ENCODE measurements at regions not wholly inside any gene's neighbourhood (a gene's known extent, or its start where the extent isn't known, plus 50 kb on each side); places are given as distances from the start of the nearest gene placed in this dataset.
"Not testable (repeated sequence)": the region's sequence is repeated elsewhere in the genome, so short reads cannot be mapped to it uniquely, and the experiment has no call there.

DNA sequence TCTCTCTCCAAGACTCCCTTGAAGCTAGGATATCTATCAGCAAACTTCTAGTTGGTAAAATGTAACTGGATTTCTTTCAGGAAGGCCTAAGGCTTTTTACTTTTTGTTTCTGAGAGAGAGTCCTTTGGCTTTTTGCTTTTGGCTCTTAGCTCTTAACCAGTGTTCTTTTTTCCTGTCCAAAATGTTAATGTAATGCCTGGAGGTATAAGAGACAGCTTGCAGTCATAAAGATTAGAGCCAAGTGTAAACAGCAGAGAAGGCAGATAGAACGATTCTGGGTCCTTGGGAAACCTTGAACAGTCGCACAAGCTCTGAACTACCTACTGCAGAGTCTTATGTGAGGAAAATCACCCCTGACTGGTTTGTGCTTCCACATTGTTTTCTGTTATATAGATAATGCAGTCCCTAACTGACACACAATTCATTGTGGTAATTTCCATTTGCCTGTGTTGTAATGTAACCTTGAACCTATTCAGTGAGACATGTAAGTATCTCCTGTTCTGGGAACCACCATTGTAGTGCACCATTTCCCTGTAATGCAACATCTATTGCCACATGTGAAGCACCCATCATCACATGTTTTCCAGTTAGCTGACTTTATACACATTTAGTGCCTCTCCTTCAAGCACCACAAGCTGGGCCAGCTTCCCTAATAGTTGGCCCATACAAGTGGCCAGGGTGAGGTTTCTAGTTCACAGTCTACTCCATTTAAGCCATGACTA, 1311.9 kb downstream of the ROBO1 start:
- DNase-seq = no peak

DNA sequence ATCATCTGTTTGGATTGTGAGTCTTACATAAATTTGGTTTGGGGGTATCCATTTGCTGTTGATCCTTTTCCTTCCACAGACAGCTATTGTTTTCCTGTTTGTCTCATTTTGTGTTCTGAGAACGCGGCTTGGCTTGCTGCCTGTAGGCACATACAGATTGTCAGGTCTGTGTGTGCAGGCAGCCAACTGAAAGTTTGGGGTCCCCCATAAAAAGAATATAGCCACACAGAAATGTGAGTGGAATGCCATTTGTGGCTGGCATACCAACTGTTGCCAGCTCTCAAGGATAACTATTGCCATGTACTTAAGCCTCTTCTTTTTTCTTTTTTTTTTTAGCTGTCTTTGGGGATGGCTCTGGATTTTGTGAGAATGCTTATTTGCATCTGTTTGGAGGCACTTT, 1308.0 kb downstream of the ROBO1 start:
- no peak for DNase-seq

DNA sequence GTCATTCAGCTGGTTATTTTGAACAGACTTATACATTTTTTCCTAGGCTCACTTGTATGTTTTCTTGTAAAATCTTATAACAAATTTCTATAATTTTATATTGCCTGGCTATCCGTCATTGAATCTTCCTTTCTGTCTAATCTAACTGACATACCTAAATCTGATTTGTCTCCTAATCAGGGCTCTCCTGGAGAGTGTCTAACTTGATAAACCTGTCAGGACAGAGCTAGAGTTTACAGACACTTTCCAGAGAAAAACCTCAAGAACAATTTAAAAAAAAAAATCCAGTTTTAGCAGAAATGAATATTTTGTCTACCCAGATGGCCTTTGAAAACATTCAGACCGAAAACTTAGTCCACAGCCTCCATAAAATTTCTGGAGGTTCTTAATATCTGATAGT, 1305.8 kb downstream of the ROBO1 start:
- no peak for DNase-seq

DNA sequence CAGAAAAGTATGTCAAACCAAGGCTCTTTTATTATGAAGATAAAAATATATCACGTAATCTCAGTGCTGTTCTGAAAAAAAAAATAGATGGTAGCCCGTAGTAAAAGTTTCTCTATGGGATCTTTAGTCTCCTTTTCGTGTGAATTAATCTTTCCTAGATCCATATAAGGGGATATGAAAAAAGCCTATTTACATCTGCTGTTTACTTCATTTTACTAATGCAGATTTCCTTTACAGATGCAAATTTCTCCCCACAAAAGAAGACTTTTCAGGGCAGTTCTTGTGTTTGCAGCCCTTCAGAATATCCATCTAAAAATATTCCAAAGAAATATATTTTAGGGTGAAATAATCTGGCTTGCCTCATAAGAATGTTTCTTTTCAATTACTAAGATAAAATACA, 1291.7 kb downstream of the ROBO1 start:
- DNase-seq = no peak

DNA sequence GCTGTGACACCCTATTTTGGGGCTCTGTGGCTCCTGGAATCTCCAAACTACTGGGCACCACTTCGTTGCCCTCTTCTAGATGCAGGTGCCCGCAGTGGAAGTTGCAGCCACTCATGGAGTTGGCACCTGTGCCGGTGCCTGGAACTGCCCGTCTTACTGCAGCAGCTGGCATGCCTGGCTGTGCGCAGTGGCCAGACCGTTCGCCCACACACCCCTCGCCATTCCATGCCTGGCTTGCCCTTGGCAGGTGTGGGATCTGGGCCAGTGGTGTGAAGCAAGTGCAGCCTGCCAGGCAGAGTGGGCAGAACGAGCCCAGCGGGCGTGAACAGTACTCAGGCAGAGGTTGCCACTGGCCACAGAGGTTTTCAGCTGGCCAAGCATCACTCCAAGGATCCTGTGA, 1286.7 kb downstream of the ROBO1 start:
- no peak for DNase-seq

DNA sequence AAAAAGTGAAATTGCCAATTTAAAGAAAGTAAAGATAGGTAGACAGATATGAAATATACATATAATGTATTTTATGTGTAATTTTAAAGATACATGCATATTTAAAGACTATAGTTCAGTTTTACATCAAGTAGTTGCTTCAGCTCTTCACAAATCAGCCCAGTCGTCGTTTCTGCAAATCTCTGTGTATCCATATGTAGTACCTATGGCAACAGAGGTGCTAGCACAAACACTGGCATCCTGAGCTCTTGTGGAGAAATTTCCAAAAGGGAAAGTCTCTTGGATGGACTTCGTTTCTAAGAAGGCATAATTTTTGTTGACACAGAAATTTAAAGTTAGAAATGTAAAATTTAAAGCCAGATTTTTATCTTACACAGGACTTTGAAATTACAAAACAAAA, 1284.7 kb downstream of the ROBO1 start:
- DNase-seq = no peak

DNA sequence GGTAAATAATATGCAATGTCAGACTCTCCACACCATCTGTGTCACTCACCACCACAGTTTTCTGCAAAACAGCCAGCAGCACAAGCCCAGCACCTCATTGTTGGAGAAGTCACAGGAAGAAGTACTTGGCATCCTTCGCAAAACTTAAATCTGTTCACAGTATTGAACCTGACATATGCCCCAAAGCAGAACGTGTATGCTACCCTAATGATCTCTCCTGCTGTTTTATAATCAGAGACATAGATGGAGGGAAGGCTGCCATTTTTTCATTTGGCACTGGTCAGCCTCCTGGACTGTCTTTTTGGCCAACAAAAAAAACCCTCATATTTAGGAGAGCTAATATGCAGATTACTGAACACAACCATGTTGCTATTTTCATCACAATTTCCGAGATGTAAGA, 1272.9 kb downstream of the ROBO1 start:
- no peak for DNase-seq

DNA sequence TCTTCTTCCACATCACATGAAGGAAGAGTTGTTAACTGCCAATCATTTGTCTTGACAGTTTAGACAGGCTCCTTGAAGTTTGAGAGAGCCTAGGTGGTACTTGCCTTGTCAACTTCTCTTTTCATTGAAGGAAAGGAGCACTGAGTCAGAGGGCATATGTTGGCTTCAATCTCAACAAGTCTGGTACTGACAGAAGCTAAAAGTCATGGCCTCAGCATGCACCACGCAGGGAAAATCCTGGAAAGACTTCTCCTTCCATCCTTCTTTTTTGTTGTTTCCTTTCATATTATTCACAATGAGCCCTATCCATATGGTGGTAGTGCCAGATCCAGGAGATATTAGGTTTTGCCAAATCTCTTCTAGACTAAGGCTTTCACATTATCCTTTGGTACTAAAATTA, 1272.5 kb downstream of the ROBO1 start:
- DNase-seq = no peak

DNA sequence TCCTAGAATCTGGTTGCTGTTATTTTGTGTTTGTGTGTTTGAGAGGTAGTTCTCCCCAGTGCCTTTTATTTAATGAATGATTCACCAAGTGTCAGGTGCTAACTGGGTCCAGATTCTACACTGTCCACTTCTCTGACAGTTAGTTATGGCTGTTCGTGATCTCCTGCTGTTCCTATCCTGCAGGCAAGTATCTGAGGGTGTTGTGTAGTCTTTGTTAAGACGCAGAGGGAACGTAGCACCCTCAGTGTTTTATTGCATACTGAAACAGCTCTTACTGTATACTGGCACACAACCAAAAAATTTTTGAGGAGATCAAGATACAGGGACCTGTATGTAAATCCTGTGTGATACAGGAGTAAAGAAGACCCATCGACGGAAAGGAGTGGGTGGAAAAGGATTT, 1271.3 kb downstream of the ROBO1 start:
- no peak for DNase-seq

DNA sequence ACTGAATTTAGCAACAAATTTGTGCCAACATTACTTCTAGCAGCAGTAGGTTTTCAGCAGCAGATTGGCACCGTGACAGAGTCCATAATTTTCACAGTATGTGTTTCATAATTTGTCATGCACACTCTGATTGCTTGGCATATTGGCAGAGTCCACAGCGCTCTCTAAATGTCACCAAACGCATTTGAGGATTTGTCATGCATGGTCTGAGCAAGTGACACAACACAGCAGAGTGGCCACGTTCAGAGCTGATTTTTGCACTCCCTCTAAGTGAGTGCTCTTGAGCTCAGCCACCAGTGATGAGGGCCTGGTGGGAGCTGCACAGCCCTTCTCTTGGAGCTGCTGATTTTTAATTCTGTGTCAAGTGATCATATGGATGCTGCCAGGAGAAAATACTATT, 1270.8 kb downstream of the ROBO1 start:
- DNase-seq = no peak

DNA sequence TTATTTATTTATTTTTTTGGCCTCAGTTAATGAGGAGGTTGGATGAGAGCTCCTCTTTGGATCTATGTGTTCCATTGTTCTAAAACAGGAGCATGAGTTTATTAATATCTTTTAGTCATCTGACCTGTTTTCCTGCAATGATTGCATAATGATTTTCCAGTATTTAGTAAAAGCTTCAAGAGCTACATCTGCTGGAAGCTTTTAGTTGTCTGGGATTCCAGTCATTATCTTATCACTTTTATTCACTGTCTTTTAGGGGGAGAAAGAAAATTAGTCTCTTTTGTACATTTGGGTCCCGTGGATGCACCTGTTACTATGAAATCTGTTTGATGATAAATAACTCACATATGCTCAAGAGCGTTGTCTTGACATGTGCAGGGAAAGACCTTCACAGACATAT, 1270.0 kb downstream of the ROBO1 start:
- DNase-seq = no peak

DNA sequence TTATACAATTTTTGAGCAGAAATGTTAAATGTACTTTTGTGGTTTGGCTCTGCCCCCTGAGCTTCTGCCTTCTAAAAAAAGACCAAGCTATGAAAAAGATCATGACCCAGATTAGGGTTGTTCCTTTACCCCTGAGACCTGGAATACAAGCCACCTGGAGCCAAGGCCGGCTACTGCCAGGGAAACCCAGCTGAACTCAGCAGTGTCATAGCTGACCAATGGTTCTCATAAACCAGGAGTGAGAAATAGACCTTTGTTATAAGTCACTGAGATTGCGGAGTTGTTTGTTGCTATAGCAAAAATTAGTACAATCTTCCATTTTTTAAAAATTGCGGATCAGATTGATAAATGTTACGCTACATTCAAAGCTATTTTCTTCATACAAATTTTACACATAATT, 1261.7 kb downstream of the ROBO1 start:
- no peak for DNase-seq

DNA sequence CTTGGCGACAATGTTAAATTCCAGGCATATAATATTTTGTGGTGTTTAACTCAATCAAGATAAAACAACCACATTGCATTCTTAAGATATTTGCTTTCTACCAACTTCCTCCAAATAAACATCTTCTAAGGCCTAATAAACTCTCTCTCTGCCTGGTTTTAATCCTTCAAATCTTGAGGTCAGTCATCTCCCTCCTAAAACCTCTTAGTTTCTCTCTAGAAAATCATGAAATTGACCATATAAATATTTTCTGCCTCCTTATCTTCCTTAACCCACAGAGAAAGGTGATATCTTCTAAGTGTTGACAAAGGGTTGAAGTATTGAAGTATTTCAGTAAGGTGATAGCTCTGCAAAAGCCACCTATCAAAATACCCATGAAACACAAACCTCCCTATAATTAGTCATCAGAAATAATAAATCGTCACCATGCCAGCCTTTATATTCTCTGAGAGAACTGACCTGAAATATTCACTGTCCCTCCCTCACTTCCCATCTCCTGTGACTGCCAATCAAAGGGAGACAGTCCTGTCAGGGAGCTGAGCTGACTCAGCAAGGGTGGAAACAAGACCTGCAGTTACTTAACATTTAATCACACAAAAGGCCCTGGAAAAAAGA, 1261.1 kb downstream of the ROBO1 start:
- DNase-seq = no peak

DNA sequence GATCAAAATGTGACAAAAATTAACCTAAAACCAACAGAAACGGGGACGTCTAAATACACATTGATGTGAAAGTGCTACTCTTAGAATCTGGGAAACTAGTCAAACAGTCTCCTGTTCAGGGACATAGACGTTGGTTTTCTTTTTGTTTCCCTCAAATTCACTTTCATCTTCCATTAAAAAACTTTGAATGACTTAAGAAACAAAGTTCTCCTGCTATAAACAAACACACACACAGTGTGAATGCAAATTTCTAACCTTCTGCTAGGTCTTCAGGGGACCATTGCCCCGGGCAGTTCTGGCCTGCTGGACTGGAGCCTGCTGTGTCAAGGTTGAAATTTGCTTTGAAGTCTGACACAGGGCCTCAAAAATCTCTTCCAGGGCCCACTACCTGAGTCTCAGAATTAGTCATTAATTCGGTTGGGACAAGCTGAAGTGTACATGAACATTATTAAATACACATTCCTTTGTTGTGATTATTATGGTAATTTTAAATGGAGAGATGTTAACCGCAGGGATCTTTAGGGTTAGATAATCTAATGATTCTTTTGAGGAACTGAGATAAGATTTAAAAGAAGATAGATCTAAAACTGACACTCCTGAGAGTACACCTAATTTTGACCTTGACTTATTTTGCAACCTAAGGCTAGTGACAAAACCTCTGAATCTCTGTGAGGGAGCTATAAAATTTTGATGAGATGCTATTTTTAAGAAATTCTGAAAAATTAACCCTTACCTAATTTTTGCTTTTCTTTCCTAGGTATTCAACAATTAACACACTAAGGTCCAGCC, 1260.4 kb downstream of the ROBO1 start:
- DNase-seq = no peak

DNA sequence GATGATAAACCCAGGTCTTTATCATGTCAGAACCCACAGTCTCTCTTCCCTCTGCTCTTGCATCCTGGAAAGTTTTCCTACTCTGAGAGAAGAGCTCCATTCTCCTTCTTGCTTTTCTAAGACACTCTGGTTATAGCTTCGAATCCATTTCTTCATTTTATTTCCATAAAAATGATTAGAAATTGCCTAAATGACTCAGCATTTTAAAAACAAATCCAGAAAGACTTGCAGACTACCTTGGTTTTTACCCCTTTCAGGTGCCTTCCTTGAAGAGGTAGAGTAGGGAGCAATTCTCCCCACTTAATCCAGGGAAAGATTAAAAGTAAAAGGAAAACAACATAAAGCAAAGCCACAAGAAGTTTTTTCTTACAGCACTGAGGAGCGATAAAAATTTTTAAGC, 1256.0 kb downstream of the ROBO1 start:
- no peak for DNase-seq

DNA sequence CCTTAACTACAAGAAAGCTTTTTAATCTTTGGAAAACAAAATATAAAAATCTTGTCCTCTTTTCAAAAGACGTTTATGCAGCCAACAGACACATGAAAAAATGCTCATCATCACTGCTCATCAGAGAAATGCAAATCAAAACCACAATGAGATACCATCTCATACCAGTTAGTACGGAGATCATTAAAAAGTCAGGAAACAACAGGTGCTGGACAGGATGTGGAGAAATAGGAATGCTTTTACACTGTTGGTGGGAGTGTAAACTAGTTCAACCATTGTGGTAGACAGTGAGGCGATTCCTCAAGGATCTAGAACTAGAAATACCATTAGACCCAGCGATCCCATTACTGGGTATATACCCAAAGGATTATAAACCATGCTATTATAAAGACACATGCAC, 1255.0 kb downstream of the ROBO1 start:
- DNase-seq = not testable (repeated sequence)

DNA sequence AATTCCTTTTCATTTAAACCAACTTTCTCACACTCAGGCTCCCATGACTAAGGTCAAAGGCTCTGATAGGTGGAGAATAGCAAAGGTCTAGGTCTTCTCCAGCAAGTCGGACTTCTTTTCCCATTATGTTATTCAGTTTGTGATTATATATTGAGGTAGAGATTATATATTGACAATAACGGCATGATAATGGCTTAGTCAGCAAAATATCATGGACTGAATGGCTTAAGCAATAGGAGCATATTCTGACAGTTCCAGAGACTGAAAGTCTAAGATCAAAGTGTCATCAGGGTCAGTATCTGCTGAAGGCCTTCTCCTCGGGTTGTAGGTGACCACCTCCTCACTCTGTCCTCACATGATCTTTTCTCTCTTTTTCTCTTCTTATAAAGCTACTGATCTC, 1251.4 kb downstream of the ROBO1 start:
- no peak for DNase-seq

DNA sequence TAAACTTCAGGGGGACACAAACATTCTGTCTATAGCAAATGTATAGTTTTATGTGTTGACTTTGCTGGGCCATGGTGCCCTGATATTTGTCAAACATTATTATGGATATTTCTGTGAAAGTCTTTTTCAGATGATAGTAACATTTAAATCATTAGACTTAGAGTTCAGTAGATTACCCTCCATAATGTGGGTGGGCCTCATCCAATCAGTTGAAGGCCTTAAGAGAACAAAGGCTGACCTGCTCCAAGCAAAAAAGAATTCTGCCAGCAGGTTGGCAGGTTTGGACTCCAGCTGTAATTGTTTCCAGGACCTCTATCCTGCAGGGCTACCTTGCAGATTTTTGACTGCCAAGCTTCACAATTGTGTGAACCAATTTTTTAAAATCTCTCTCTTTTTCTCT, 1250.9 kb downstream of the ROBO1 start:
- no peak for DNase-seq

DNA sequence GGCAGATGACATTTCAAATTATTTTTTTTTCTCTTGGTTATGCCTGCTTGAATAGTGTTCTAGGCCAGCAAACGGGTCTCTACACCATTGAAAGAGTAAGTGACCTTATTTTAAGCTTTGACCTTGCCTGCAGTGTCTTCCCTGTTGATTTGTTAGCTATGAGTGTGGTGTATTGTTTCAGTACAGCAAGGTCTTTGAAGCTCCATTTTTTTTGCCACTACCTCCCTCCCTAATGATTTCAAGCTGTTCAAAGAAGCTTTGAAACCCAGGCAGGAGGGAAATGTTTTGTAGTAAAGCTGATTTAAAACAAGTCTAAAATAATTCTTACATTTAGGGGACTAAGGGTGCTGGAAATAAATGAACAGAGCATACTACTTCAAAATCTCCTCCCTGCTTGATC, 1249.8 kb downstream of the ROBO1 start:
- DNase-seq = no peak

DNA sequence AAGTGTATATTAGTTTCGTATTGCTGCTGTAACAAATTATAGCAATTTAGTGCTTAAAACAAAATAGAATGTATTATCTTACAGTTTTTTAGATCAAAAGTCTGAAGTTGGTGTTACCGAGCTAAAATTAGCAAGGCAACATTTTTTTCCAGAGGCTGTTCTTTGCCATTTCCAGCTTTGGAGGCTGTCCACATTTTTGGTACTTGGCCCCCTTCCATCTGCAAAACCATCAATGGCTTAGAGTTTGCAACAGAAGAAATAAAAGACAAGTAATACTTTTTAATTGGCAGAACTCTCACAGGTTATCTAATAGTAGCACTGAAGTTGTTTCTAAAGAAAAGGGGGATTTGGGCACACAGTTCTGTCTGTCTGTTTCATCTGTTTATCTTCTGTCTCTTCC, 1248.5 kb downstream of the ROBO1 start:
- DNase-seq = no peak

DNA sequence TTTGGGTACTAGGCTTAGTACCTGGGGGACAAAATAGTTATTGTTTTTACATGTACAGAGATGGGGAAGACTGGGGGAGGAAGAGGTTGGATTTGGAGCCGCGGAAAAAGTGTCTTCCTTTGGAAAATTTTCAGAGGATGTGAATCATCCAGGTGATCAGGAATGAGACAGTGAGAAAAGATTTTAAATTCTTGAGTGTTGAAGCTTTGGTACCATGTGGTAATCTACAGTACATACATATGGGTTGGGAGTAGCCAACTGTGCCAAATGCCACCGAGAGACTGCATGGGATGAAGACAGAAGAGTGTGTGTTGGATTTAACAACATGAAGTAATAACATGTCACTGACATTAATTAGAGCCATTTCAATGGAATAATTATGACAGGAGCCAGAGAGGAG, 1238.2 kb downstream of the ROBO1 start:
- DNase-seq = no peak

DNA sequence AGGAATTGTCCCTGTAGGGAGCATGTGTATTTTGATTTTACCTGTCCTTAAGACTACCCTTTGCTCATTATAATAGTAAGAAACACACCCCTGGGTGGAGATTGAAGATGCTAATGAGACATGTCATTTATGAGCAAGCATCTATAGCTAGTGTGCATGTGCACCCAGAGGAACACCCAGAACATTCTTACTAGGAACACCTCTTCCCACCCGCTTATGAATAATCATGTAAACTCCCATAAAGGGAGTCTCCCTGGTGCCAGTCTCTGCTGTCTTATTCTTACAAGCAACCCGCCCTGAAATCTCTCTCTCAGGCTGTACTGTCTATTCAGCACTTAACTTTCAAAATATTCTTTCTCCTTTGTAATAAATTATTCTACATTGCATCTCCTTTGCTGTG, 1227.3 kb downstream of the ROBO1 start:
- DNase-seq = no peak

DNA sequence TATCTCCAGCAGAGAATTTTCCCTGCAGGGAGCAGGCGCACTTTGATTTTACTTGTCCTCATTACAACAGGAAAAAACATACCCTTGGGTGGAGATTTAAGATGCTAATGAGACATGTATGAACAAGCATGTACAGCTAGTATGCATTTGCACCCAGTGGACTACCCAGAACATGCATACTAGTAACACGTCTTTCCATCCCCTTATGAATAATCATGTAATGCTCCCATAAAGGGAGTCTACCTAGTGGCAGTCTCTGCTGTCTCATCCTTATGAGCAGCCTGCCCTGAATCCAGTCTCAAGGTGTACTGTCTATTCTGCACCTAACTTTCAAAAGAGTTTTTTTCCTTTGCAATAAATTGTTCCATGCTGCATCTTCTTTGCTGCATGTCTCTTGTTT, 1222.0 kb downstream of the ROBO1 start:
- no peak for DNase-seq
